Nephron progenitor cell (in vitro differentiated cells): ENCODE measurements at regions not wholly inside any gene's neighbourhood (a gene's known extent, or its start where the extent isn't known, plus 50 kb on each side); places are given as distances from the start of the nearest gene placed in this dataset.

ENCODE experiments used
- DNase-seq: peaks from one replicate; pipeline ENCODE4 v3.0.0; 2021
- H3K27ac Mint-ChIP-seq: 2 replicates; pipeline ENCODE4 v1.8.0; 2021; ENCODE audit warnings: mild to moderate bottlenecking, moderate library complexity, mixed read lengths
- H3K27me3 Mint-ChIP-seq: 2 replicates; pipeline ENCODE4 v1.8.0; 2021; ENCODE audit warnings: mild to moderate bottlenecking, low read depth, mixed read lengths; ENCODE audit not compliant: poor library complexity
- H3K36me3 Mint-ChIP-seq: 2 replicates; pipeline ENCODE4 v1.8.0; 2021; ENCODE audit warnings: low read depth, mixed read lengths
- H3K4me1 Mint-ChIP-seq: 2 replicates; pipeline ENCODE4 v1.8.0; 2021; ENCODE audit warnings: mixed read lengths
- H3K4me3 Mint-ChIP-seq: 2 replicates; pipeline ENCODE4 v1.8.0; 2021; ENCODE audit warnings: mild to moderate bottlenecking, moderate library complexity, mixed read lengths
- H3K9me3 Mint-ChIP-seq: 2 replicates; pipeline ENCODE4 v1.8.0; 2021; ENCODE audit warnings: mild to moderate bottlenecking, moderate library complexity, mixed read lengths
- TF ChIP-seq, protein P1 (sequence below): fragments of 200-600 bp; sonication (generic); IDR thresholded peaks from 2 replicates; pipeline ENCODE4 v1.5.0; 2021; ENCODE audit warnings: antibody characterized with exemption

DNA sequence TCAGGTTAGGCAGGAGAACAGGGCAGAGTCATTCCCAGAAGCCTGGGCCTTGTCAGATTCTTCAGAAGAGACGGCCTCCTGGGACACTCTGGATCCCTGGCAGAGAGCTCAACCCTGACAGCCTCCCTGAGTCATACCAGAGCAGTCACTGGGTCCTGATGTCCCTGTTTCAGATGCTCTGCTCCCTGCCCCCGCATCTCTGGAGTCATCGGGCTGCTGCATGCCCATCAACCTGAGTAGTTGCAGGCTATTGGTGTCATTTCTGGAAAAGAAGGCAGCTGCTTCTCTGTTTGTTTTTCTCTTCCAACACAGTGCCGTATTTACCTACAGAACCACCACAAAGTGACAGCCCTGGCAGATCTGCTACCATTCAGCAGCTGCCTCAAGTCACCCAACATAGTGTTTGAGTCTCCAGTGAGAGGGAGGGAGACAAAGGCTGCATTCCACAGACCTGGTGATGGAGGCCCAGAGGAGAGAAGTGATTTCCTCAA, 145.1 kb downstream of the B3GNT2 start:
- no peak overlapping the region for H3K27ac Mint-ChIP-seq
- no peaks in the 10 kb centered on the region for H3K9me3 Mint-ChIP-seq
- peak; percentile 11 for DNase-seq
- H3K4me3 Mint-ChIP-seq = no peak overlapping the region
- H3K4me1 Mint-ChIP-seq = peaks cover 30% of the 10 kb centered on the region
- no peaks in the 10 kb centered on the region for H3K36me3 Mint-ChIP-seq
- H3K27me3 Mint-ChIP-seq = no peaks in the 10 kb centered on the region
- TF ChIP-seq, protein P1, sequence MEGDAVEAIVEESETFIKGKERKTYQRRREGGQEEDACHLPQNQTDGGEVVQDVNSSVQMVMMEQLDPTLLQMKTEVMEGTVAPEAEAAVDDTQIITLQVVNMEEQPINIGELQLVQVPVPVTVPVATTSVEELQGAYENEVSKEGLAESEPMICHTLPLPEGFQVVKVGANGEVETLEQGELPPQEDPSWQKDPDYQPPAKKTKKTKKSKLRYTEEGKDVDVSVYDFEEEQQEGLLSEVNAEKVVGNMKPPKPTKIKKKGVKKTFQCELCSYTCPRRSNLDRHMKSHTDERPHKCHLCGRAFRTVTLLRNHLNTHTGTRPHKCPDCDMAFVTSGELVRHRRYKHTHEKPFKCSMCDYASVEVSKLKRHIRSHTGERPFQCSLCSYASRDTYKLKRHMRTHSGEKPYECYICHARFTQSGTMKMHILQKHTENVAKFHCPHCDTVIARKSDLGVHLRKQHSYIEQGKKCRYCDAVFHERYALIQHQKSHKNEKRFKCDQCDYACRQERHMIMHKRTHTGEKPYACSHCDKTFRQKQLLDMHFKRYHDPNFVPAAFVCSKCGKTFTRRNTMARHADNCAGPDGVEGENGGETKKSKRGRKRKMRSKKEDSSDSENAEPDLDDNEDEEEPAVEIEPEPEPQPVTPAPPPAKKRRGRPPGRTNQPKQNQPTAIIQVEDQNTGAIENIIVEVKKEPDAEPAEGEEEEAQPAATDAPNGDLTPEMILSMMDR = no peak

DNA sequence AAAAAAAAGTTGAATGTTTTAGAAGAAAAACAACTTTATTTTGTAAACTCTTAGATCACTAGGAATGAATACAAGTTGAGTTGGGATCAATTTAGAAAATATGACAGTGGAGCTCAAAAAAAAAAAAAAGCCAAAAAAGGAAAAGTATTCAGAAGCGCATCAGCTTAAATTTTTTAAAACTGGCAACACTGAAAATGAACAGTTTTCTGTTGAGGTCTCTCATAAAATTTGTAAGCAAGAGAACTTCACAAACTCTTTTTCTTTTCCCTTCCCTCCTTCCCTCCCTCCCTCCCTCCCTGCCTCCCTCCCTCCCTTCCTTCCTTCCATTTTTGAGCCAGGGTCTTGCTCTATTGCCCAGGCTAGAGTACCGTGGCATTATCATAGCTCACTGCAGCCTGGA, 143.9 kb downstream of the B3GNT2 start:
- Mint-ChIP-seq H3K27me3 (no peaks in the 10 kb centered on the region), H3K9me3 (no peaks in the 10 kb centered on the region), H3K4me3 (no peak overlapping the region), H3K4me1 (peaks cover 42% of the 10 kb centered on the region), H3K27ac (no peak overlapping the region), H3K36me3 (no peaks in the 10 kb centered on the region)
- DNase-seq = no peak
- TF ChIP-seq, protein P1 = no peak

DNA sequence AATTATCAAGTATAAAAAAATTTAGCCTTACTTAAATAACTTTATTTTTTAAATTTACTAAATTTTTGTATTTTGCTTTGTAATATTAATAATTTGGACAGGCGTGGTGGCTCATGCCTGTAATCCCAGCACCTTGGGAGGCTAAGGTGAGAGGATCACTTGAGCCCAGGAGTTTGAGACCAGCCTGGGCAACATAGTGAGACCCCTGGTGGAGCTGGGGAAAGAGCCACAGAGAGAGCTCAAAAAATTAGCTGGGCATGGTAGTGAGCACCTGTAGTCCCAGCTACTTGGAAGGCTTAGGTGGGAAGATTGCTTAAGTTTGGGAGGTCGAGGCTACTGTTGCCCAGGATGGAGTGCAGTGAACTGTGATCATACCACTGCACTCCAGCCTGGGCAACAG, 143.5 kb downstream of the B3GNT2 start:
- TF ChIP-seq, protein P1 = no peak
- Mint-ChIP-seq H3K27me3 (no peaks in the 10 kb centered on the region), H3K36me3 (no peaks in the 10 kb centered on the region), H3K27ac (no peak overlapping the region), H3K4me1 (peaks cover 46% of the 10 kb centered on the region), H3K9me3 (no peaks in the 10 kb centered on the region), H3K4me3 (no peak overlapping the region)
- DNase-seq = no peak

DNA sequence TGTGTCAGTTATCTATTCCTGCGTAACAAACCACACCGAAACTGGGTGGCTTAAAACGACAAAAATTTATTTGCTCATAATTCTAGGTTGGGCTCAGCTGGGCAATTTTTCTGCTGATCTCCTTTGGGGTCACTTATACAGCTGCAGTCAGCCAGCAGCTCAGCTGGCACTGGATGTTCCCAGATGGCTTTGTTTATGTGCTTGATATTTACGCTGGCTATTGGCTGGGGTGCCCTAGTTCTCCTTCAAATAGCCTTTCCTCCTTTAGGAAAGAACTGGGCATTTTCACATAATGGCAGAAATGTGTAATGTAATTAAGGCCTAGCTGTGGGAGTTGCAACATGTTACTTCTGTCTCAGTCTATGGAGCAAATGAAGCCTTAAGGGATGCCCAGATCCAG, 142.2 kb downstream of the B3GNT2 start:
- TF ChIP-seq, protein P1 = no peak
- DNase-seq = no peak
- peak overlapping the region; percentile 69 for H3K27ac Mint-ChIP-seq
- no peaks in the 10 kb centered on the region for H3K27me3 Mint-ChIP-seq
- H3K4me1 Mint-ChIP-seq = peaks cover 53% of the 10 kb centered on the region
- no peaks in the 10 kb centered on the region for H3K36me3 Mint-ChIP-seq
- H3K4me3 Mint-ChIP-seq = no peak overlapping the region
- no peaks in the 10 kb centered on the region for H3K9me3 Mint-ChIP-seq

DNA sequence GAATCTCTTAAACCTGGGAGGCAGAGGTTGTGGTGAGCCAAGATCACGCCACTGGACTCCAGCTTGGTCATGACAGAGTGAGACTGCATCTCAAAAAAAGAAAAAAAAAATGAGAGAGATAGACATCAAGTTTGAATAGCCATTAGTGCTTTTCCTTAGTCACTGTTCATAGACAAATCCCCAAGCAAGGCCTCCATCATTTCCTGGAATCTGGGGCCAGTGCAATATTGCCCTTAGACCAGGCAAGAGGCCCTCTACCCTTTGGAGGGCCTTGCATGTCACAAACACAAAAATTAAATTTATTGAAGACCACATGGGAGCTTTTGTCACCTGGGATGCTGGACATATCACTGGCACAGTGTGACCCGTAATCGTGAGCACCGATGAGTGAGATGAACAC, 141.5 kb downstream of the B3GNT2 start:
- Mint-ChIP-seq H3K36me3 (no peaks in the 10 kb centered on the region), H3K4me1 (peaks cover 53% of the 10 kb centered on the region), H3K27me3 (no peaks in the 10 kb centered on the region), H3K9me3 (no peaks in the 10 kb centered on the region), H3K27ac (peak overlapping the region; percentile 25), H3K4me3 (no peak overlapping the region)
- TF ChIP-seq, protein P1 = no peak
- no peak for DNase-seq

DNA sequence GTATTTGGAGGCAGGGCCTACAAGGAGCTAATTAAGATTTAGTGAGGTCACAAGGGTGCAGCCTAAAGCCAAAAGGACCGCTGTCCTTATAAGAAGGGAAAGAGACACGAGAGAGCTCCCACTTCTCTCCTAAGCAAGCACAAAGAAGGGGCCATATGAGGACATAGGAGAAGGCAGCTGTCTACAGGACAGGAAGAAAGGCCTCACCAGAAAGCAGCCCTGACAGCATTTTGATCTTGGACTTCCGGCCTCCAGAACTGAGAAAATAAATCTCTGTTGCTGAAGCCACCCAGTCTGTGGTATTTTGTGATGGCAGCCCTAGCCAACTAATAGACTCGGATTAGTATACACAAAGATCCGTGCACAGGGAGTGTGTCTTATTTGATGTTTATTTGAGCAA, 139.7 kb downstream of the B3GNT2 start:
- DNase-seq = no peak
- Mint-ChIP-seq H3K9me3 (no peaks in the 10 kb centered on the region), H3K27me3 (no peaks in the 10 kb centered on the region), H3K36me3 (no peaks in the 10 kb centered on the region), H3K4me3 (no peak overlapping the region), H3K4me1 (peaks cover 43% of the 10 kb centered on the region), H3K27ac (peak overlapping the region; percentile 58)
- TF ChIP-seq, protein P1 = no peak
